Nephron (organoid): ENCODE measurements at regions not wholly inside any gene's neighbourhood (a gene's known extent, or its start where the extent isn't known, plus 50 kb on each side); places are given as distances from the start of the nearest gene placed in this dataset.

Experiments used
- H3K27ac Mint-ChIP-seq, 3 experiments: 2 replicates each; pipeline ENCODE4 v1.8.0; 2020; ENCODE audit warnings: mixed read lengths in 3 of 3, mild to moderate bottlenecking in 2 of 3, moderate library complexity in 1 of 3
- H3K27me3 Mint-ChIP-seq: 2 replicates; pipeline ENCODE4 v1.8.0; 2021; ENCODE audit warnings: low read depth, mild to moderate bottlenecking, moderate library complexity, mixed read lengths
- H3K36me3 Mint-ChIP-seq: 2 replicates; pipeline ENCODE4 v1.8.0; 2020; ENCODE audit warnings: low read depth, mixed read lengths
- H3K4me1 Mint-ChIP-seq: 2 replicates; pipeline ENCODE4 v1.8.0; 2020; ENCODE audit warnings: mixed read lengths
- H3K4me3 Mint-ChIP-seq, 3 experiments: 2 replicates each; pipeline ENCODE4 v1.8.0; 2020; ENCODE audit warnings: mild to moderate bottlenecking in 3 of 3, mixed read lengths in 3 of 3, moderate library complexity in 2 of 3
- H3K9me3 Mint-ChIP-seq: 2 replicates; pipeline ENCODE4 v1.8.0; 2020; ENCODE audit warnings: mixed read lengths
- TF ChIP-seq, protein P1 (sequence below), 3 experiments: fragments of 200-600 bp; sonication (generic); IDR thresholded peaks; one replicate each; pipeline ENCODE4 v1.5.0; 2021; ENCODE audit warnings: antibody characterized with exemption in 3 of 3; ENCODE audit not compliant: unreplicated experiment in 3 of 3

DNA sequence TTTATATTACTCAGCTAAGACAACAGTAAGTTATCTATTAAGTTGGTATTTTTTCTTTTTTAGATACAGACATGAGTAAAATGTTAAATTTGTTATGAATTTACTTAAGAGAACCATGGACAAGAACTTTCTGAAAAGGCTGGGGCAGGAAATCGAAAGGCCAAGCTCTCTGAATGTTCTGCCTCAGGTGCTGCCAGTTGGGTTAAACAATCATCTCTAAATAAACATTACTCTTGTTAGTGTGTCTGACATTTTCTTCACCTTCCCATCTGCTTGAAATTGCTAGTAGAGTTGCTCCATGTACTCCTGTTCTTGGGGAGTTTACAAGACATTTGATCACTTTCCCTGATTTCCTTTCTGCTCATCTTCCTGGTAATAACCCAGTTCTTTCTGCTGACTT lies 87.5 kb downstream of the ANKRD7 start:
- peak overlapping the region in 1 of 3 experiments; percentile 81 for H3K27ac Mint-ChIP-seq
- H3K9me3 Mint-ChIP-seq = peaks cover 18% of the 10 kb centered on the region
- H3K36me3 Mint-ChIP-seq = no peaks in the 10 kb centered on the region
- TF ChIP-seq, protein P1, sequence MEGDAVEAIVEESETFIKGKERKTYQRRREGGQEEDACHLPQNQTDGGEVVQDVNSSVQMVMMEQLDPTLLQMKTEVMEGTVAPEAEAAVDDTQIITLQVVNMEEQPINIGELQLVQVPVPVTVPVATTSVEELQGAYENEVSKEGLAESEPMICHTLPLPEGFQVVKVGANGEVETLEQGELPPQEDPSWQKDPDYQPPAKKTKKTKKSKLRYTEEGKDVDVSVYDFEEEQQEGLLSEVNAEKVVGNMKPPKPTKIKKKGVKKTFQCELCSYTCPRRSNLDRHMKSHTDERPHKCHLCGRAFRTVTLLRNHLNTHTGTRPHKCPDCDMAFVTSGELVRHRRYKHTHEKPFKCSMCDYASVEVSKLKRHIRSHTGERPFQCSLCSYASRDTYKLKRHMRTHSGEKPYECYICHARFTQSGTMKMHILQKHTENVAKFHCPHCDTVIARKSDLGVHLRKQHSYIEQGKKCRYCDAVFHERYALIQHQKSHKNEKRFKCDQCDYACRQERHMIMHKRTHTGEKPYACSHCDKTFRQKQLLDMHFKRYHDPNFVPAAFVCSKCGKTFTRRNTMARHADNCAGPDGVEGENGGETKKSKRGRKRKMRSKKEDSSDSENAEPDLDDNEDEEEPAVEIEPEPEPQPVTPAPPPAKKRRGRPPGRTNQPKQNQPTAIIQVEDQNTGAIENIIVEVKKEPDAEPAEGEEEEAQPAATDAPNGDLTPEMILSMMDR (IDR thresholded peaks at IDR 0.05; ENCODE audit: unreplicated experiment in 3 of 3) = no peak
- peaks cover 8% of the 10 kb centered on the region for H3K4me1 Mint-ChIP-seq
- H3K27me3 Mint-ChIP-seq = peaks cover 3% of the 10 kb centered on the region
- no peak overlapping the region for H3K4me3 Mint-ChIP-seq

DNA sequence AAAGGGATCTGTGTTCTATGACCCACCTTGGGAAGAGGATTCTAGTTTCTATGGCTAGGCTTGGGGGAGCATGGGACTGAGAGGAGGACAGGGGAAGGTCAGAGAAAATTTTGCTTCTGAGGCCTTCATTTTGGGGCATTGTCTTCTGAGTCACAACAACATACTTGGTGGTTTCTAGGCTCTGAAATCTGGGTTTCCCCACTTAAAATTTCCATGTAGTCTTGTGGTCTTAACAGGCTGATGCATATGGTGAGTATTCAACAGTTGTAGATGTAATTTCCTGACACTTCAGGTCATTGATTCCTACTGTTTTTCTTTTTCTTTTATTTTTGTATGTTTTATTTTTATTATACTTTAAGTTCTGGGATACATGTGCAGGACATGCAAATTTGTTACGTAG lies 88.5 kb downstream of the ANKRD7 start:
- peaks cover 18% of the 10 kb centered on the region for H3K9me3 Mint-ChIP-seq
- H3K27me3 Mint-ChIP-seq = peaks cover 3% of the 10 kb centered on the region
- peaks cover 8% of the 10 kb centered on the region for H3K4me1 Mint-ChIP-seq
- H3K4me3 Mint-ChIP-seq = no peak overlapping the region
- no peak overlapping the region for H3K27ac Mint-ChIP-seq
- no peaks in the 10 kb centered on the region for H3K36me3 Mint-ChIP-seq
- TF ChIP-seq, protein P1 (IDR thresholded peaks at IDR 0.05; ENCODE audit: unreplicated experiment in 3 of 3) = no peak

DNA sequence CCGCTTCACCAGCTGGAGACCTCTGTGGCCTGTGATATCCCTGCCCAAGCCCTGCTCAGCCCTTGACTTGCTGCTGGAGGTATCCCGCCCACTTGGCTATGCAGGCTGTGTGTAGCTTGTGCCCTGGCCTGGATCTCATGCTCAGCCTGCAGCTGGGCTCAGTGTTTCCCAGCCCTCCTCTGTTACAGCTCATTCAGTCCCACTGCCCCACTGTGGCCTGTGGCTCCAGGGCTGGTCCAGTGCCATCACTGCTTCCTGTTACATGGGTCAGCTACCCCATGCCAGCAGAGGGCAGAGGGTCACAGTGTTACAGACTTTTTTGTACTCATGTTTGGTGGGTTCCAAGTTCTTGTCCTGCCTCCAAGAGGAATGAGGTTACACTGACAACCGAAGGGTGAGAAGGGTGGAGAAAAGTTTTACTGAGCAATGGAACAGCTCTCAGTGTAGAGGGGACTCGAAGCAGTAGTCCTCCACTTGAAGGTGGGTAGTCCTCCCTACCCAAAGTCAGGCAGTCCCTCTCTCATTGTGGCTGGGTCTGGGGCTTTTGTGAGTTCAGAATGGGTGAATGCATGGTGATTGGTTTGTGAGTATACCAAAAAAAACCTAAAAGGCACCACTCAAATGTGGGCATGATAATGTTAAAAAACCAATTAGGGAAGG lies 100.4 kb downstream of the ANKRD7 start:
- no peak overlapping the region for H3K27ac Mint-ChIP-seq
- TF ChIP-seq, protein P1 (IDR thresholded peaks at IDR 0.05; ENCODE audit: unreplicated experiment in 3 of 3) = no peak
- H3K36me3 Mint-ChIP-seq = no peaks in the 10 kb centered on the region
- no peaks in the 10 kb centered on the region for H3K9me3 Mint-ChIP-seq
- H3K4me1 Mint-ChIP-seq = no peaks in the 10 kb centered on the region
- H3K27me3 Mint-ChIP-seq = peaks cover 4% of the 10 kb centered on the region
- no peak overlapping the region for H3K4me3 Mint-ChIP-seq

DNA sequence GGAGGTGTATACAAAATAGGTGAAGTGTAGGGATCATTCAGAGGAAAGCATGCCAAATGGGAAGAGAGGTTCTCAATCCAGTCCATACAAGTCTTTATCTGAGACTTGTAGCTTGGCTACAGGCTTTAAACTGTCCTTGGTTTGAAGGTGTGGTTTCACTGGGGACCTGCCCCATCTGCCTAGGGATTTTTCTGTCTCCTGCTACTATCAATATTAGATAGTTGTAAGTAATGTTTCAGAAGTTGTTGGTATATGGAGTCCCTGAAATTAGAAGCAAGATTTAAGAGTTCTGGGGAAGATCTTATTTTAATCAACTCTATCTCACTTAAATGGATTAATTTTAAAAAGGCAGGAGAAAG lies 100.9 kb downstream of the ANKRD7 start:
- Mint-ChIP-seq H3K27me3 (peaks cover 4% of the 10 kb centered on the region), H3K4me3 (no peak overlapping the region), H3K4me1 (no peaks in the 10 kb centered on the region), H3K27ac (no peak overlapping the region), H3K9me3 (no peaks in the 10 kb centered on the region), H3K36me3 (no peaks in the 10 kb centered on the region)
- TF ChIP-seq, protein P1 (IDR thresholded peaks at IDR 0.05; ENCODE audit: unreplicated experiment in 3 of 3) = no peak

DNA sequence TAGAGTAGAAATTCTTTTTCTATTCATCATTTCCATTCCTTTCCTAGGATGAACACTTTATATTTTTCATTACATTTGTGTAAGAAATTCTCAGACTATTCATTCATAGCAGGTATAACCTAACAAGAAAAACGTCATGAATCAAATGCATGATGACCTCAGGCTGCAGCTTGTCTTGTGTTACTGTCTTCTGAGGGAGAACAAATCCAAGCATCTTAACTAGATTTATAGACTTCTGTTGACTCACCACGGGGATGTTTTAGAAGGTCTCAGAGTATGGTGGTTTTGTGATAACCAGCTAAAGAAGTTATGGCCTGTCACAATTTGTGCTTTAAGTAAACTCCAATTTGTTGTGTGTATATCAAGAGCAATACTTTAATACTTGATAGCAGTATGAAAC lies 102.7 kb downstream of the ANKRD7 start:
- TF ChIP-seq, protein P1 (IDR thresholded peaks at IDR 0.05; ENCODE audit: unreplicated experiment in 3 of 3) = no peak
- no peak overlapping the region for H3K4me3 Mint-ChIP-seq
- H3K4me1 Mint-ChIP-seq = no peaks in the 10 kb centered on the region
- no peak overlapping the region for H3K27ac Mint-ChIP-seq
- H3K9me3 Mint-ChIP-seq = no peaks in the 10 kb centered on the region
- H3K36me3 Mint-ChIP-seq = no peaks in the 10 kb centered on the region
- H3K27me3 Mint-ChIP-seq = peaks cover 4% of the 10 kb centered on the region

DNA sequence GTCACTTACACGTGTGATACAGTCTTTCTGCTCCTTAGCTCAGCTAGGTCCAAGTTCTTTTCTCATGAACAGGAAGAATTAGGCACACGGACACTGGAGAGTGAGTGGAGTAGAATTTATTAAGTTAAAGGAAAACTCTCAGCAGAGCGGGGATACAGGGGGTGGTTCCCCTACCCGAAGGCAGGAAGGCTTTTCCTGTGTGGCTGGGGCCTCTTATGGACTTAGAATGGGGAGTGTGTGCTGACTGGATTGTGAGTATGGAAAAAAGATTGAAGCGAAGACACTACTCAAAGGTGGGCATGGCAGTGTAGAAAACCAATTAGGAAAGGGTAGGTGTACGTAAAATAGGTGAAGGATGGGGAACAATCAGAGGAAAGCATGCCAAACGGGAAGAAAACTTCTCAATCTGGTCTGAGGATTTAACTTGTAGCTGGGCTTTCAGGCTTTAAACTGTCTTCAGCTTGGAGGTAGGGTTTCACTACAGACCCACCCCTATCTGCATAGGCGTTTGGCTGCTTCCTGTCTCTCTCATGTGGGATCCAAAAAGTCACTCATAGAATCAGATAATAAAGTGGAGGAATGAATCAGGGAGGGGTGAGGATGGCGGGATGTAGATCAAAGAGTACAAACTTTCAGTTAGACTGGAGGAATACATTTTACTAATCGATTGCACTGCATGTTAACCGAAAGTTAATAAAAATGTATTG lies 104.2 kb downstream of the ANKRD7 start:
- Mint-ChIP-seq H3K4me1 (no peaks in the 10 kb centered on the region), H3K9me3 (no peaks in the 10 kb centered on the region), H3K36me3 (no peaks in the 10 kb centered on the region), H3K4me3 (no peak overlapping the region), H3K27ac (no peak overlapping the region), H3K27me3 (peaks cover 4% of the 10 kb centered on the region)
- TF ChIP-seq, protein P1 (IDR thresholded peaks at IDR 0.05; ENCODE audit: unreplicated experiment in 3 of 3) = no peak
